GM12878 (cell line): ENCODE measurements at regions not wholly inside any gene's neighbourhood (a gene's known extent, or its start where the extent isn't known, plus 50 kb on each side); places are given as distances from the start of the nearest gene placed in this dataset.
A peak's percentile ranks its signal among the peaks of the same experiment; 100 is the strongest.

Experiments used
- ATAC-seq: fragments of 200-7000 bp; cut with Tn5 transposase; 3 replicates; pipeline ENCODE4 v1.9.1; 2020; ENCODE audit warnings: mild to moderate bottlenecking, moderate library complexity
- BruUV-seq: library from RNA; stranded (reverse); fragments of 400-500 nt; replicated peaks from 2 replicates; lab custom pipeline; 2021; lab: Mats Ljungman, UMichigan
- CTCF ChIA-PET: fragments of 300-600 bp; sonication (Branson Sonifier 250); formaldehyde crosslinking; extraction: SDS; loops from one replicate; lab custom pipeline; 2021; ENCODE audit warnings: inconsistent platforms; lab: Yijun Ruan, JAX
- POLR2A ChIA-PET: fragments of 350-600 bp; formaldehyde crosslinking; extraction: SDS; loops from one replicate; lab custom pipeline; 2021; ENCODE audit warnings: inconsistent platforms; lab: Charles Lee
- RAD21 ChIA-PET: fragments of 300-600 bp; sonication (Branson Sonifier 250); formaldehyde crosslinking; loops from one replicate; lab custom pipeline; 2023; ENCODE audit warnings: antibody characterized with exemption; ENCODE audit not compliant: unreplicated experiment; lab: Charles Lee
- SMC1A ChIA-PET: fragments of 300-600 bp; sonication (Branson Sonifier 250); formaldehyde crosslinking; loops from one replicate; lab custom pipeline; 2023; ENCODE audit not compliant: unreplicated experiment, uncharacterized antibody; lab: Charles Lee
- DNase-seq: peaks from one replicate; pipeline ENCODE4 v3.0.0-alpha.2; 2011; ENCODE audit warnings: low read depth, low spot score
- FAIRE-seq: peaks from 3 replicates; lab custom pipeline; 2011; peaks lifted over from hg19 to GRCh38; lab: Jason Lieb, UNC
- H2AFZ ChIP-seq: 2 replicates; pipeline ENCODE4 v1.6.0; 2011; ENCODE audit warnings: low read depth, low read length, control low read depth; ENCODE audit not compliant: control insufficient read depth
- H3K27ac ChIP-seq: 2 replicates; pipeline ENCODE4 v1.5.1; 2011; ENCODE audit warnings: control low read depth; ENCODE audit not compliant: control insufficient read depth, insufficient read depth
- H3K27me3 ChIP-seq, 2 experiments: replicated peaks in 1 of 2; 2 replicates each; pipeline versions ENCODE4 v1.6.0 to v1.6.1; 2011; ENCODE audit warnings: low read length in 1 of 2; ENCODE audit not compliant: control insufficient read depth in 2 of 2, insufficient read depth in 2 of 2
- H3K36me3 ChIP-seq, 2 experiments: 2 replicates each; pipeline ENCODE4 v1.5.1; 2011; ENCODE audit warnings: low read length in 1 of 2; ENCODE audit not compliant: control insufficient read depth in 2 of 2, insufficient read depth in 2 of 2
- H3K4me1 ChIP-seq: 2 replicates; pipeline ENCODE4 v1.6.1; 2011; ENCODE audit warnings: mild to moderate bottlenecking, low read length, moderate library complexity, mixed read lengths; ENCODE audit not compliant: control insufficient read depth, insufficient read depth
- H3K4me2 ChIP-seq: 2 replicates; pipeline ENCODE4 v1.6.0; 2011; ENCODE audit warnings: control low read depth; ENCODE audit not compliant: control insufficient read depth, insufficient read depth
- H3K4me3 ChIP-seq: fragments of 200-600 bp; sonication (generic); 2 replicates; pipeline ENCODE4 v1.5.1; 2016
- H3K79me2 ChIP-seq: 2 replicates; pipeline ENCODE4 v1.6.0; 2011; ENCODE audit warnings: low read length; ENCODE audit not compliant: control insufficient read depth, insufficient read depth
- H3K9ac ChIP-seq: 2 replicates; pipeline ENCODE4 v1.8.0; 2011; ENCODE audit warnings: low read length, control low read depth, mixed read lengths; ENCODE audit not compliant: control insufficient read depth, insufficient read depth
- H3K9me3 ChIP-seq: replicated peaks from 3 replicates; pipeline ENCODE4 v1.5.1; 2011; ENCODE audit warnings: mild to moderate bottlenecking, low read length; ENCODE audit not compliant: control insufficient read depth, insufficient read depth
- H4K20me1 ChIP-seq: 2 replicates; pipeline ENCODE4 v1.6.0; 2011; ENCODE audit not compliant: control insufficient read depth, insufficient read depth
- ATF7 ChIP-seq: fragments of 450-650 bp; IDR thresholded peaks from 2 replicates; pipeline ENCODE4 v1.6.1; 2016; ENCODE audit warnings: low read depth, mild to moderate bottlenecking
- MEF2B ChIP-seq: fragments of 450-650 bp; IDR thresholded peaks from 2 replicates; pipeline ENCODE4 v1.6.1; 2018; ENCODE audit warnings: mild to moderate bottlenecking, moderate library complexity; ENCODE audit not compliant: partially characterized antibody, poor library complexity, severe bottlenecking
- NFXL1 ChIP-seq: fragments of 450-650 bp; IDR thresholded peaks from 2 replicates; pipeline ENCODE4 v1.6.1; 2017; ENCODE audit warnings: antibody characterized with exemption, mild to moderate bottlenecking, borderline replicate concordance
- POLR2AphosphoS2 ChIP-seq: IDR thresholded peaks from 2 replicates; pipeline ENCODE4 v1.6.1; 2011; ENCODE audit warnings: low read depth, mild to moderate bottlenecking, low read length, improper control_type of control experiment, moderate library complexity
- RELB ChIP-seq: fragments of 450-650 bp; IDR thresholded peaks from 2 replicates; pipeline ENCODE4 v1.6.1; 2017; ENCODE audit warnings: low read depth, mild to moderate bottlenecking, moderate library complexity
- RUNX3 ChIP-seq: IDR thresholded peaks from 2 replicates; pipeline ENCODE4 v1.6.1; 2012; ENCODE audit warnings: low read length, inconsistent platforms
- SMAD5 ChIP-seq: IDR thresholded peaks from 2 replicates; pipeline ENCODE4 v1.6.1; 2016; ENCODE audit warnings: antibody characterized with exemption, low read depth
- SPI1 ChIP-seq: IDR thresholded peaks from 2 replicates; pipeline ENCODE4 v1.6.1; 2011; ENCODE audit warnings: low read depth, mild to moderate bottlenecking, low read length, moderate library complexity, borderline replicate concordance; ENCODE audit not compliant: insufficient read depth
- ZBED1 ChIP-seq: IDR thresholded peaks from 2 replicates; pipeline ENCODE4 v1.6.1; 2016; ENCODE audit warnings: borderline replicate concordance
- WGBS: methylation state at CpG from one replicate; pipeline ENCODE4 v1.1.6; 2016; ENCODE audit warnings: low lambda C conversion rate; ENCODE audit not compliant: insufficient replicate concordance, insufficient coverage; ENCODE audit errors: missing lambda C conversion rate; 5-methylcytosine and 5-hydroxymethylcytosine counted together
- in situ Hi-C: fragments of 300-500 bp; cut with MboI; formaldehyde crosslinking; loops from 9 replicates; pipeline ENCODE4 v1.14.3; 2018; ENCODE audit warnings: mixed read lengths
- intact Hi-C: fragments of 100-400 bp; cut with micrococcal nuclease; formaldehyde crosslinking; loops from one replicate; pipeline ENCODE4 v1.14.2; 2022; ENCODE audit not compliant: unreplicated experiment

GRCh38 chr5:56640763-56641406 lies 174.5 kb upstream of the MAP3K1 start (continued):
- peak; percentile 75 for TF ChIP-seq RELB
- no peak for TF ChIP-seq NFXL1
- TF ChIP-seq ZBED1: no peak
- no peak for TF ChIP-seq SMAD5
- peak; percentile 76 for TF ChIP-seq SPI1
- no peak for TF ChIP-seq RUNX3
- 0 out of 2 replicates have a peak, but pooled peaks have one; percentile 44 for TF ChIP-seq ATF7

DNA sequence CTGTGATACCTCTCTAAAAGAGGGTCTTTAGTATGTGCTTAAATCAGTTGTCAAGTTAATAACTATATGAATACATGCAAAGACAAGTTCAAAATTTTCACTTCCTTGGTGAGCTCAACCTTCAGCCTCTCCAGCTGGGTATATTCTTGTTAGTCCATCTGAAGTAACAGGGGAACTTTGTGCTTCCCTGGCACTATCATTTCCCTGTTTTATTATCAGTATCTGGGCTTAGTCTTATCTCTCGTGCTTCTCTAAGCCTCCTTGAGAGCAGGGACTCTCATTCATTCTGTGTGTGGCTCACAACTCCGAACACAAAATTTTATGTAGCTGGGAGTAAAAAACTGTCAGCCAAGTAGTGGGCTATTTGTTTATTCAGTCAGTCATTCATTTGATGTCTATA lies 175.9 kb upstream of the MAP3K1 start:
- ChIA-PET CTCF (interaction anchor here (0.6 kb wide), 1 partner anchor 184 kb away, joined by 3 read pairs; no protein-coding TSS in a partner anchor), RAD21 (interaction anchor here (1.2 kb wide), 2 partner anchors 19 to 31 kb away, joined by 3 to 4 read pairs; no protein-coding TSS in a partner anchor), POLR2A (no interaction called here), SMC1A (interaction anchor here (0.5 to 1.3 kb wide), 3 partner anchors 32 to 224 kb away, joined by 3 to 4 read pairs (median 3); no protein-coding TSS in a partner anchor)
- intact Hi-C loops (no loop called here), in situ Hi-C loops (no loop called here)
- Histone ChIP-seq H3K4me3 (no peak overlapping the region), H3K36me3 (no peaks in the 10 kb centered on the region), H2AFZ (no peak overlapping the region), H3K9ac (no peak overlapping the region), H3K4me2 (no peak overlapping the region), H3K27me3 (peaks cover 0 to 3% of the 10 kb centered on the region in 2 experiments; a peak in 3 of 4 replicates), H3K79me2 (no peaks in the 10 kb centered on the region), H4K20me1 (no peaks in the 10 kb centered on the region), H3K9me3 (no peaks in the 10 kb centered on the region; the same call in 1 of the 3 replicates), H3K27ac (no peak overlapping the region), H3K4me1 (peaks cover 7% of the 10 kb centered on the region)
- no peak for ATAC-seq
- no peak for FAIRE-seq
- no TSS peak for BruUV-seq
- DNase-seq: no peak
- WGBS: 53% methylated on average over 2 of the region's 2 CpGs
- TF ChIP-seq POLR2AphosphoS2 (no peak), MEF2B (no peak)
